ENCODE measurements at regions not wholly inside any gene's neighbourhood (a gene's known extent, or its start where the extent isn't known, plus 50 kb on each side); places are given as distances from the start of the nearest gene placed in this dataset.

- TF ChIP-seq, protein P1, sequence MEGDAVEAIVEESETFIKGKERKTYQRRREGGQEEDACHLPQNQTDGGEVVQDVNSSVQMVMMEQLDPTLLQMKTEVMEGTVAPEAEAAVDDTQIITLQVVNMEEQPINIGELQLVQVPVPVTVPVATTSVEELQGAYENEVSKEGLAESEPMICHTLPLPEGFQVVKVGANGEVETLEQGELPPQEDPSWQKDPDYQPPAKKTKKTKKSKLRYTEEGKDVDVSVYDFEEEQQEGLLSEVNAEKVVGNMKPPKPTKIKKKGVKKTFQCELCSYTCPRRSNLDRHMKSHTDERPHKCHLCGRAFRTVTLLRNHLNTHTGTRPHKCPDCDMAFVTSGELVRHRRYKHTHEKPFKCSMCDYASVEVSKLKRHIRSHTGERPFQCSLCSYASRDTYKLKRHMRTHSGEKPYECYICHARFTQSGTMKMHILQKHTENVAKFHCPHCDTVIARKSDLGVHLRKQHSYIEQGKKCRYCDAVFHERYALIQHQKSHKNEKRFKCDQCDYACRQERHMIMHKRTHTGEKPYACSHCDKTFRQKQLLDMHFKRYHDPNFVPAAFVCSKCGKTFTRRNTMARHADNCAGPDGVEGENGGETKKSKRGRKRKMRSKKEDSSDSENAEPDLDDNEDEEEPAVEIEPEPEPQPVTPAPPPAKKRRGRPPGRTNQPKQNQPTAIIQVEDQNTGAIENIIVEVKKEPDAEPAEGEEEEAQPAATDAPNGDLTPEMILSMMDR (IDR thresholded peaks at IDR 0.05), result no peak
- TF ChIP-seq POLR2AphosphoS5 (IDR thresholded peaks at IDR 0.05), result no peak
These were observed 1702.2 kb downstream of the EFNB2 start for GRCh38 chr13:104833221-104833620.

Data from gastroesophageal sphincter (tissue), 3 donors.